B cell (primary cell): ENCODE measurements at regions not wholly inside any gene's neighbourhood (a gene's known extent, or its start where the extent isn't known, plus 50 kb on each side); places are given as distances from the start of the nearest gene placed in this dataset.

ENCODE experiments used
- ATAC-seq: fragments of 200-7000 bp; cut with Tn5 transposase; one replicate; pipeline ENCODE4 v1.10.0; 2021; ENCODE audit warnings: low read depth, mild to moderate bottlenecking, moderate number of reproducible peaks, moderate library complexity
- CTCF ChIA-PET: fragments of 350-600 bp; sonication (Branson Sonifier 250); formaldehyde crosslinking; loops from one replicate; lab custom pipeline; 2021; ENCODE audit warnings: antibody characterized with exemption, inconsistent platforms; lab: Charles Lee
- POLR2A ChIA-PET: fragments of 350-600 bp; sonication (Branson Sonifier 250); formaldehyde crosslinking; loops from one replicate; lab custom pipeline; 2021; ENCODE audit warnings: antibody characterized with exemption; lab: Charles Lee
- DNase-seq: peaks from one replicate; pipeline ENCODE4 v3.0.0; 2013
- H2AFZ ChIP-seq: 2 replicates; pipeline ENCODE4 v1.6.1; 2012; ENCODE audit warnings: mild to moderate bottlenecking, low read depth, low read length; ENCODE audit not compliant: insufficient read depth, poor library complexity, severe bottlenecking
- H3K27ac ChIP-seq, 2 donors: 1 replicate in 1 of 2; 2 replicates in 1 of 2; pipeline ENCODE4 v1.5.1; 2012 to 2013; ENCODE audit warnings: low read length in 2 of 2, mild to moderate bottlenecking in 2 of 2, moderate library complexity in 1 of 2
- H3K27me3 ChIP-seq, 4 experiments: fragments of 200-600 bp in 1 of 4; sonication (generic) in 1 of 4; replicated peaks in 1 of 4; 1 replicate in 2 of 4; 2 replicates in 2 of 4; pipeline versions ENCODE4 v1.6.1 to v1.7.0; 2013 to 2016; ENCODE audit warnings: low read length in 3 of 4, mild to moderate bottlenecking in 2 of 4, mixed read lengths in 1 of 4, moderate library complexity in 1 of 4; ENCODE audit not compliant: insufficient read depth in 4 of 4, control insufficient read depth in 3 of 4; ENCODE audit errors: control extremely low read depth in 1 of 4
- H3K36me3 ChIP-seq, 2 experiments: replicated peaks in 1 of 2; 1 replicate in 1 of 2; 2 replicates in 1 of 2; pipeline versions ENCODE4 v1.6.1 to v1.7.1; 2013; ENCODE audit warnings: low read length in 1 of 2; ENCODE audit not compliant: insufficient read depth in 2 of 2, control insufficient read depth in 1 of 2; ENCODE audit errors: control extremely low read depth in 1 of 2, extremely low read depth in 1 of 2
- H3K4me1 ChIP-seq, 2 donors: fragments of 200-600 bp in 1 of 2; sonication (generic) in 1 of 2; 1 replicate in 1 of 2; 2 replicates in 1 of 2; pipeline versions ENCODE4 v1.5.1 to v1.6.1; 2013 to 2017; ENCODE audit warnings: low read length in 2 of 2; ENCODE audit not compliant: control insufficient read depth in 2 of 2, insufficient read depth in 2 of 2
- H3K4me2 ChIP-seq: replicated peaks from 2 replicates; pipeline ENCODE3; 2012; ENCODE audit warnings: mild to moderate bottlenecking, low read depth, low read length; ENCODE audit not compliant: poor library complexity, severe bottlenecking
- H3K4me3 ChIP-seq, 5 experiments: fragments of 200-600 bp in 1 of 5; sonication (generic) in 1 of 5; 1 replicate in 3 of 5; 2 replicates in 2 of 5; pipeline versions ENCODE4 v1.5.1 to v1.7.0; 2011 to 2016; ENCODE audit warnings: low read length in 4 of 5, mild to moderate bottlenecking in 4 of 5, low read depth in 2 of 5, control low read depth in 1 of 5, moderate library complexity in 1 of 5; ENCODE audit not compliant: insufficient read depth in 1 of 5; ENCODE audit errors: control extremely low read depth in 1 of 5, extremely low read depth in 1 of 5
- H3K79me2 ChIP-seq: fragments of 200-600 bp; sonication (generic); one replicate; pipeline ENCODE4 v1.6.0; 2016; ENCODE audit warnings: low read length; ENCODE audit not compliant: control insufficient read depth, insufficient read depth
- H3K9ac ChIP-seq: fragments of 200-600 bp; sonication (generic); 2 replicates; pipeline ENCODE4 v1.6.1; 2017; ENCODE audit warnings: mild to moderate bottlenecking, low read length, moderate library complexity
- H3K9me3 ChIP-seq, 3 donors: one replicate each; pipeline versions ENCODE4 v1.6.1 to v1.7.1; 2013; ENCODE audit warnings: low read length in 2 of 3; ENCODE audit not compliant: control insufficient read depth in 2 of 3, insufficient read depth in 1 of 3; ENCODE audit errors: control extremely low read depth in 1 of 3
- H4K20me1 ChIP-seq: 2 replicates; pipeline ENCODE4 v1.6.0; 2012; ENCODE audit warnings: mild to moderate bottlenecking, low read length; ENCODE audit not compliant: insufficient read depth, control insufficient read depth, poor library complexity, severe bottlenecking
- H3K27ac Mint-ChIP-seq: one replicate; pipeline ENCODE4 v1.8.0; 2021; ENCODE audit warnings: mixed read lengths
- H3K27me3 Mint-ChIP-seq: one replicate; pipeline ENCODE4 v1.8.0; 2021; ENCODE audit warnings: mixed read lengths
- H3K4me1 Mint-ChIP-seq: one replicate; pipeline ENCODE4 v1.8.0; 2021; ENCODE audit warnings: mixed read lengths
- H3K4me3 Mint-ChIP-seq: one replicate; pipeline ENCODE4 v1.8.0; 2021; ENCODE audit warnings: mixed read lengths
- H3K9me3 Mint-ChIP-seq: one replicate; pipeline ENCODE4 v1.8.0; 2022; ENCODE audit warnings: mixed read lengths; ENCODE audit not compliant: insufficient read depth
- EZH2 ChIP-seq: IDR thresholded peaks from 2 replicates; pipeline ENCODE4 v1.6.1; 2012; ENCODE audit warnings: borderline replicate concordance, low read depth, mild to moderate bottlenecking, moderate library complexity, low read length; ENCODE audit not compliant: insufficient read depth, poor library complexity, severe bottlenecking
- WGBS: methylation state at CpG from one replicate; pipeline ENCODE4 v1.1.5; 2013; ENCODE audit warnings: missing lambda C conversion rate; ENCODE audit not compliant: insufficient coverage; 5-methylcytosine and 5-hydroxymethylcytosine counted together
- intact Hi-C: fragments of 100-400 bp; cut with micrococcal nuclease; formaldehyde crosslinking; loops from one replicate; pipeline ENCODE4 v1.10.0; 2022
- TF ChIP-seq, protein P1 (sequence below): fragments of 200-600 bp; IDR thresholded peaks from one replicate; pipeline ENCODE4 v1.8.0; 2022; ENCODE audit warnings: antibody characterized with exemption, mild to moderate bottlenecking

DNA sequence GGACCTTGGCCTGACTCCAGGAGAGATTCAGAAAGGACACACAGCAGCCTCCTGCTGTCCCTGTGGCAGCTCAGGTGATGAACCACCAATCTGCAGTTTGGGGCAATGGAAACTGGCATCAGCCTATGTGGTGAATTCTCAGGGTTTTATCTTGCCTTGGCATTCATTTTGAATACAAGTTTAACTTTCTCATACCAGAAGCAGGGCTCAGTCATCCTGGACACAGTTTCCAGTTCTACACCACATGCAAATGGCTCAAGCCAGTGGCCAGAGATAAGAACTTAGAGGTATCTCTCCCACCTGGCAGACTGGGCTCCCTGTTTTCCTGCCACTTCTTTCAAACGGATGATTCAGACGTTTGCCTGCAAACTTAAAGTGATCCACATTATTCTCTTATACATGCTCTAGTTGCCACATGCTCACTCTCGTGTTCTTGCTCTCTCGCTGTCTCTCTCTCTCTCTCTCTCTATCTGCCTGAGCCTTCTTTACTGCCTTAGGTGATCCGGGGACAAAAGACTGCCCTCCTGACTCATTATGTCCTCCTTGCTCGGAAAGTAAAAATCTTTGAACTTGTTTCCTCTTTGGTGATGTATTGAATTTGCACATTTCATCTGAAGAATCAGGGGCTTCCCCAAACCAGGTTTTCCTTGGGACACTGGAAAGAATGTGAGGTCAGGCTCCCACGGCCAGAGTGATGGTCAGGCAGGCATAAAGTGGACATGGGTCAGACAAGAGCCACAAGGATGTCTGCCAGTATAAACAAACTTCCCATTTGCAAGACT lies 99.6 kb upstream of the STT3B start:
- no peak overlapping the region for H3K4me2 ChIP-seq
- POLR2A ChIA-PET = no interaction called here
- H3K27me3 ChIP-seq = no peaks in the 10 kb centered on the region
- Mint-ChIP-seq H3K27me3 (peaks cover 16% of the 10 kb centered on the region), H3K4me1 (no peaks in the 10 kb centered on the region), H3K4me3 (no peak overlapping the region), H3K9me3 (peaks cover 11% of the 10 kb centered on the region), H3K27ac (no peak overlapping the region)
- no peak for DNase-seq
- no peak overlapping the region for H2AFZ ChIP-seq
- no peaks in the 10 kb centered on the region for H4K20me1 ChIP-seq
- no peak overlapping the region for H3K27ac ChIP-seq
- no peak overlapping the region for H3K9ac ChIP-seq
- intact Hi-C loops = no loop called here
- H3K36me3 ChIP-seq = no peaks in the 10 kb centered on the region
- CTCF ChIA-PET = no interaction called here
- no peak for ATAC-seq
- TF ChIP-seq, protein P1, sequence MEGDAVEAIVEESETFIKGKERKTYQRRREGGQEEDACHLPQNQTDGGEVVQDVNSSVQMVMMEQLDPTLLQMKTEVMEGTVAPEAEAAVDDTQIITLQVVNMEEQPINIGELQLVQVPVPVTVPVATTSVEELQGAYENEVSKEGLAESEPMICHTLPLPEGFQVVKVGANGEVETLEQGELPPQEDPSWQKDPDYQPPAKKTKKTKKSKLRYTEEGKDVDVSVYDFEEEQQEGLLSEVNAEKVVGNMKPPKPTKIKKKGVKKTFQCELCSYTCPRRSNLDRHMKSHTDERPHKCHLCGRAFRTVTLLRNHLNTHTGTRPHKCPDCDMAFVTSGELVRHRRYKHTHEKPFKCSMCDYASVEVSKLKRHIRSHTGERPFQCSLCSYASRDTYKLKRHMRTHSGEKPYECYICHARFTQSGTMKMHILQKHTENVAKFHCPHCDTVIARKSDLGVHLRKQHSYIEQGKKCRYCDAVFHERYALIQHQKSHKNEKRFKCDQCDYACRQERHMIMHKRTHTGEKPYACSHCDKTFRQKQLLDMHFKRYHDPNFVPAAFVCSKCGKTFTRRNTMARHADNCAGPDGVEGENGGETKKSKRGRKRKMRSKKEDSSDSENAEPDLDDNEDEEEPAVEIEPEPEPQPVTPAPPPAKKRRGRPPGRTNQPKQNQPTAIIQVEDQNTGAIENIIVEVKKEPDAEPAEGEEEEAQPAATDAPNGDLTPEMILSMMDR = no peak
- no peak for TF ChIP-seq EZH2
- H3K4me3 ChIP-seq = no peak overlapping the region
- H3K4me1 ChIP-seq = no peaks in the 10 kb centered on the region
- WGBS = 56% methylated on average over 3 of the region's 7 CpGs
- H3K9me3 ChIP-seq = peaks cover 0 to 6% (median 0%) of the 10 kb centered on the region in 3 donors
- no peaks in the 10 kb centered on the region for H3K79me2 ChIP-seq

DNA sequence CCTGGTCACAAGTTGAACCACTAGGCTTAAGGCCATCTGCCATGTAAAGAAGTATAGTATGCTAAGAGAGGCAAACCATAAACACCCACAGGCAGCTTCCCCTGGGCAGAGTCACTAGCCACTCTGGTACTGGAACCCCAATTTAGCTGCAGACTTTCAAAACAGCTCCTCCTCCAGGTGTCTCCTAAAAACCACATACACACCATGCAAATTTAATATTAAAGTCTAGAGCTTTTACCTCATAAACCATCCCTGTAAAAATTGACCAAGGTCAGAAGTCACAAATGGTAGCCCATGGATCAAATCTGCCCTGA lies 99.1 kb upstream of the STT3B start:
- CTCF ChIA-PET = no interaction called here
- no peak overlapping the region for H3K4me2 ChIP-seq
- H3K79me2 ChIP-seq = no peaks in the 10 kb centered on the region
- H3K27me3 Mint-ChIP-seq = peaks cover 15% of the 10 kb centered on the region
- H3K36me3 ChIP-seq = no peaks in the 10 kb centered on the region
- H3K9me3 Mint-ChIP-seq = peaks cover 11% of the 10 kb centered on the region
- no peaks in the 10 kb centered on the region for H3K4me1 ChIP-seq
- peaks cover 0 to 6% (median 0%) of the 10 kb centered on the region in 3 donors for H3K9me3 ChIP-seq
- H4K20me1 ChIP-seq = no peaks in the 10 kb centered on the region
- DNase-seq (no peak), ATAC-seq (no peak)
- H3K4me3 ChIP-seq = no peak overlapping the region
- TF ChIP-seq, protein P1 = no peak
- no peak for TF ChIP-seq EZH2
- H3K27me3 ChIP-seq = no peaks in the 10 kb centered on the region
- no peak overlapping the region for H3K4me3 Mint-ChIP-seq
- no peak overlapping the region for H2AFZ ChIP-seq
- no peaks in the 10 kb centered on the region for H3K4me1 Mint-ChIP-seq
- POLR2A ChIA-PET = no interaction called here
- H3K27ac ChIP-seq = no peak overlapping the region
- no peak overlapping the region for H3K27ac Mint-ChIP-seq
- no peak overlapping the region for H3K9ac ChIP-seq
- intact Hi-C loops = no loop called here
